ENCODE measurements at regions not wholly inside any gene's neighbourhood (a gene's known extent, or its start where the extent isn't known, plus 50 kb on each side); places are given as distances from the start of the nearest gene placed in this dataset.
"Not testable (repeated sequence)": the region's sequence is repeated elsewhere in the genome, so short reads cannot be mapped to it uniquely, and the experiment has no call there.

- H3K4me3 ChIP-seq (ENCODE audit: low read depth, low read length): no peak overlapping the region
- DNase-seq (ENCODE audit: low read depth): no peak
- TF ChIP-seq, protein P1, sequence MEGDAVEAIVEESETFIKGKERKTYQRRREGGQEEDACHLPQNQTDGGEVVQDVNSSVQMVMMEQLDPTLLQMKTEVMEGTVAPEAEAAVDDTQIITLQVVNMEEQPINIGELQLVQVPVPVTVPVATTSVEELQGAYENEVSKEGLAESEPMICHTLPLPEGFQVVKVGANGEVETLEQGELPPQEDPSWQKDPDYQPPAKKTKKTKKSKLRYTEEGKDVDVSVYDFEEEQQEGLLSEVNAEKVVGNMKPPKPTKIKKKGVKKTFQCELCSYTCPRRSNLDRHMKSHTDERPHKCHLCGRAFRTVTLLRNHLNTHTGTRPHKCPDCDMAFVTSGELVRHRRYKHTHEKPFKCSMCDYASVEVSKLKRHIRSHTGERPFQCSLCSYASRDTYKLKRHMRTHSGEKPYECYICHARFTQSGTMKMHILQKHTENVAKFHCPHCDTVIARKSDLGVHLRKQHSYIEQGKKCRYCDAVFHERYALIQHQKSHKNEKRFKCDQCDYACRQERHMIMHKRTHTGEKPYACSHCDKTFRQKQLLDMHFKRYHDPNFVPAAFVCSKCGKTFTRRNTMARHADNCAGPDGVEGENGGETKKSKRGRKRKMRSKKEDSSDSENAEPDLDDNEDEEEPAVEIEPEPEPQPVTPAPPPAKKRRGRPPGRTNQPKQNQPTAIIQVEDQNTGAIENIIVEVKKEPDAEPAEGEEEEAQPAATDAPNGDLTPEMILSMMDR (IDR thresholded peaks at IDR 0.05; ENCODE audit: low read depth, low read length, missing control alignments): no peak
These were observed 338.1 kb downstream of the PREX1 start for GRCh38 chr20:48489656-48490055.

DNA sequence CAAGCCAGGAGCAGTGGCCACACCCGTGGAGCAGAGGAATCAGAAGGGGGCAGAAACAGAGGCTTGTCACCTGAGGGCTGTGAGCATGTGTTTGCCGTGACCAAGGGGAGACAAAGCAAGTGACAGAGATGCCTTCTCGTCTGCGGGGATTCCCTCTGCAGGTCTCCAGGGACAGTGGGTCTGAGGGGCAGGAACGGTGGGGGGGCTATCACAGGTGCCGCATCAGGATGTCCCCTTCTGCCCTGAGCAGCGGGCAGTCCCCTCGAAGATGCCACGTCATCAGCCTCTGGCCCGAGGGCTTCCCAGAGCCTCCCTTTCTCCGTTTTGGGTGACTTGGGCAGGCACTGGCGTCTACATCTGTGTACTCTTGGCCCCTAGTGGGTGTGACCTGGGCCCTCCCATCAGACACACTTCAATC lies 338.7 kb downstream of the PREX1 start:
- DNase-seq (ENCODE audit: low read depth): no peak
- TF ChIP-seq, protein P1 (IDR thresholded peaks at IDR 0.05; ENCODE audit: low read depth, low read length, missing control alignments): no peak
- no peak overlapping the region for H3K4me3 ChIP-seq (ENCODE audit: low read depth, low read length)

DNA sequence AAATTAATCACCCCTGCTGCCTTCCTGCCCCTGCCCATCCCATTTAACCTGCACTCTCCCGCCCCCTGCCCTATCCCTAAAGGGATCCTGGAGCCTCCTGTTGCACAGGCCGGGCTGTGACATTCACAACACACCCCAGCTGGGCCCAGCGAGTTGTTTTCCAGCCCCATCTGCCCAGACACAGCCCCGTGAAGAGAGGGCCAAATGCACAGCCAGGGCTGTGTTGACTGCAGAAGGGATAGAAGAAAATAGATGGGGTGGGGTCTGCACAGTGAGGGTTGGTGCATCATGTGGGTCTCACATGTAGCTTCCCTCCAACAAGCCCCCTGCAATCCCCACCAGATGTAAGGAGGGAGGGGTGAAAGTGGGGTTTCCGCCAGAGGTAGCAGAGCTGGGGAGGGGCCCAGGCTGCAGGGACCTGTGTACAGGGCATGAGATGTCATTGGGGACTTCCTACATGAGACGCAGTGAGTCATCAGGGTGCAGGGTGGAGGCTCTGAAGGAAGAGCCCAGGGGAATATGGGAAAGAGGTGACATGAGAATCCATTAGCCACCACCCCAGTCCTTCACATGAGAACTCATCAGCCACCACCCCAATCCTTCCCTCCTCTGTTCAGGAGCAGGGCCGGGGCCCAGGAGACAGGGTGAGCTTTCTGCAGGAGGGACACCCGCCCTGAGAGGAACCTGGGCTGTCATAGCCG lies 339.3 kb downstream of the PREX1 start:
- DNase-seq (ENCODE audit: low read depth); H3K4me3 ChIP-seq (ENCODE audit: low read depth, low read length): not testable (repeated sequence)

DNA sequence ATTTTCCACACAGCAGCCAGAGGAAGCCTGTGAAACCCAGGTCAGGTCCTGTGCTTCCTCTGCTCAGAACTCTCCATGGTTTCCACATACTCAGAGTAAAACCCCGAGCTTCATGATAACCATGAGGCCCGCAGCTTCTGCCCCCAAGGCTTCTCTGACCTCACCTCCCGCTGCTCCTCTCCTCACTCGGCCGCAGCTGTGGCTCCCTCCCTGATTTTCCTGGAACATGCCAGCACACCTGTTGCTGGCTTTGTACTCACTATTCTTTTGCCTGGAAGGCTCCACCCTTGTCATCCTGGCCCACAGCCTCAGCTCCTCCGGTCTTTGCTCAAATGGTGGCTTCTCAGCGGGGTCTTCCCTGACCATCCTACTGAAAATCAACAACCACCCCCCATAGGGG lies 341.7 kb downstream of the PREX1 start:
- DNase-seq (ENCODE audit: low read depth): no peak
- TF ChIP-seq, protein P1 (IDR thresholded peaks at IDR 0.05; ENCODE audit: low read depth, low read length, missing control alignments): no peak
- no peak overlapping the region for H3K4me3 ChIP-seq (ENCODE audit: low read depth, low read length)

DNA sequence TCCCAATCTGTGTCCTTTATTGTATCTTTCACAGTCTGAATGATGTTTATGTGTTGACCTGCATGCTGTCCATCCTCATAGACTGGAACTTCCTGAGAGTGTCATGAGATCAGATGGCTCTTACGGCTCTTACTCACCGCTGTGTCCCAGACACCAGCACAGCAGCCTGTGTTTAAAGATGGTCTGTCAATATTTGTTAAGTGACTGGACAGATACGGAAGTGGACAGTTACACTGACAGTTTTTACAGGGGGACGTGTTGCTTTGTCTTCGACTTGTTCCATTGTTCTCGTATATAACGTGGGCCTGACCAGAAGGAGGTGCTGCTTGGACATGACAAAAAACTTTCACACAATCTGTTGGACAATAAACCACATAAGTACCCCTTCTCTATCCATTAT lies 342.6 kb downstream of the PREX1 start:
- H3K4me3 ChIP-seq (ENCODE audit: low read depth, low read length); DNase-seq (ENCODE audit: low read depth): not testable (repeated sequence)

DNA sequence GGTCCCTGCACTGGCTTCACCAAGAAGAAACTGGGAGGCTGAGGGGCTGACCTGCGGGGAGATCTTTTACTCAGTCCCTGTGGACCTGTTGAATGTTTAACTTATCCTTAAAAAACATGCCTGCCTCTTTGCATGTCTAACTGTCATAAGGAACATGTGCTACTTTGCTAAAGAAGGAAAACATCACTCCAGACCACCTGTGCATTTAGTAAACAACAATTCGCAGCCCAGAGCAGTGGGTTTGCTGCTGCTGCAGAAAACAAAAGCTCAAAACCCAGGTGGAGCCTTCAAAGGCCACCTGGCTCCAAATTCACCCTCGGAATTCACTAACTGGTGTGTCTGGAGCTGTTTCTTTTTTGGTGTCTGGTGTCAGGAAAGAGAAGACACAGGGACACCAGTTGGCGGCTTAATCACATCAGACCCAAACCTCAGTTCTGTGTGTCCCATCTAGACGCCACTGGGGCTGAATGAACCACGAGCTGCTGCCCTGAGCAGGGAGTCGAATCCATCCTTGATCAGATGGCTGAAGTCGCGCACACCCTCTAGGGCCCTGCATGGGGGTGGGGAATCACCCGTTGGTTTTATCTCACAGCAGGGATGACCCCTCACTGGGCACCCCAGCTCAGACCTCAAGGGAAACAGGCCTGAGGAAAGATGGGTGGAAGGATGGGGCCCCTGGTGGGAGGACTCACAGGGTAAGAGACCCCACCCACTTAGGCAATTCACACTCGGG lies 344.3 kb downstream of the PREX1 start:
- TF ChIP-seq, protein P1 (IDR thresholded peaks at IDR 0.05; ENCODE audit: low read depth, low read length, missing control alignments): no peak
- H3K4me3 ChIP-seq (ENCODE audit: low read depth, low read length): no peak overlapping the region
- no peak for DNase-seq (ENCODE audit: low read depth)

- H3K4me3 ChIP-seq (ENCODE audit: low read depth, low read length): no peak overlapping the region
- TF ChIP-seq, protein P1 (IDR thresholded peaks at IDR 0.05; ENCODE audit: low read depth, low read length, missing control alignments): no peak
- DNase-seq (ENCODE audit: low read depth): no peak
These were observed 345.0 kb downstream of the PREX1 start for GRCh38 chr20:48482790-48483189.

DNA sequence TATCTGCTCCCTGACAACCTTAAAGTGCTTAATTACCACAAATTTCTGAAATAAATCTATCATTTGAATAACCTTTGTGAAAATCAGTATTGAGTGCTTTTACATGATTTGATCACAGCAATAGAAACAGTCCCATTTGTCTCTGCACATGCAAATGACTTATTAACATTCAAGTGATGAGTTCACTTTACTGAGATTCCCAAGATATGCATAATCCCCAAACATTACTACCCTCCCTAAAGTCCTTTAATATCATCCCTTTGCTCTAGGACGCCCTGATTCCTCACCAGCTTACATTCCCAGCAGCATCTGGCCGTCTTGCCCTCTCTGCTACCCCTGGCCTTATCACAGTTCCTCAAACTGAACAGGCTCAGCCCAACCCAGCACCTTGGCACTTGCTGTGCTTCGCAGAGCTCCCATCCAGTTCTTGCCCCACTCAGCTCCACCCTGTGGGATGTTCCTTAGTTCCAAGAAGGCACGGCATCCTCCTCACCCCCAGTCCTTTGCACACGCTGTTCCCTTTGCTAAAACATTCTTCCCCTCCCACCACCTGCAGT lies 347.5 kb downstream of the PREX1 start:
- no peak for DNase-seq (ENCODE audit: low read depth)
- no peak overlapping the region for H3K4me3 ChIP-seq (ENCODE audit: low read depth, low read length)
- TF ChIP-seq, protein P1 (IDR thresholded peaks at IDR 0.05; ENCODE audit: low read depth, low read length, missing control alignments): no peak

Measured in GM12864 (cell line).